ENCODE measurements at regions not wholly inside any gene's neighbourhood (a gene's known extent, or its start where the extent isn't known, plus 50 kb on each side); places are given as distances from the start of the nearest gene placed in this dataset.
"Not testable (repeated sequence)": the region's sequence is repeated elsewhere in the genome, so short reads cannot be mapped to it uniquely, and the experiment has no call there.

GRCh38 chr1:221573756-221574155 is 168.1 kb downstream of the DUSP10 start:
- H3K36me3 ChIP-seq (ENCODE audit: insufficient read depth, low read length), result no peaks in the 10 kb centered on the region
- POLR2A ChIA-PET, result no interaction called here

GRCh38 chr1:221574529-221574928 is 167.4 kb downstream of the DUSP10 start:
- POLR2A ChIA-PET, result no interaction called here
- no peaks in the 10 kb centered on the region for H3K4me1 Mint-ChIP-seq

More at GRCh38 chr1:221573756-221574155, 168.1 kb downstream of the DUSP10 start:
- H3K4me1 ChIP-seq (ENCODE audit: insufficient read depth, low read length), result no peaks in the 10 kb centered on the region
- H3K9me3 ChIP-seq (ENCODE audit: low read length), result no peaks in the 10 kb centered on the region
- no peaks in the 10 kb centered on the region for H3K27me3 ChIP-seq (ENCODE audit: insufficient read depth, low read length, poor library complexity, severe bottlenecking)
- peaks cover 0 to 6% (median 0%) of the 10 kb centered on the region in 5 donors for H3K9me3 Mint-ChIP-seq
- no peak overlapping the region for H3K27ac Mint-ChIP-seq
- DNase-seq, result no peak
- no peak overlapping the region for H3K27ac ChIP-seq (ENCODE audit: low read depth, low read length)
- H3K27me3 Mint-ChIP-seq, result peaks cover 1 to 10% of the 10 kb centered on the region in 2 donors
- H3K36me3 Mint-ChIP-seq, result no peaks in the 10 kb centered on the region
- H3K4me1 Mint-ChIP-seq, result no peaks in the 10 kb centered on the region
- H3K4me3 Mint-ChIP-seq, result no peak overlapping the region
- CTCF ChIA-PET, result no interaction called here
- H3K4me3 ChIP-seq (ENCODE audit: low read length), result no peak overlapping the region

GRCh38 chr1:221575605-221576004 is 166.3 kb downstream of the DUSP10 start:
- H3K27ac Mint-ChIP-seq, result no peak overlapping the region
- no peaks in the 10 kb centered on the region for H3K4me1 ChIP-seq (ENCODE audit: insufficient read depth, low read length)
- no peak overlapping the region for H3K4me3 Mint-ChIP-seq
- H3K4me1 Mint-ChIP-seq, result no peaks in the 10 kb centered on the region
- no peak for DNase-seq
- CTCF ChIA-PET, result no interaction called here
- no peaks in the 10 kb centered on the region for H3K27me3 ChIP-seq (ENCODE audit: insufficient read depth, low read length, poor library complexity, severe bottlenecking)
- peaks cover 1 to 10% of the 10 kb centered on the region in 2 donors for H3K27me3 Mint-ChIP-seq
- H3K9me3 Mint-ChIP-seq, result peaks cover 0 to 6% (median 0%) of the 10 kb centered on the region in 5 donors
- H3K36me3 Mint-ChIP-seq, result no peaks in the 10 kb centered on the region
- no peak overlapping the region for H3K27ac ChIP-seq (ENCODE audit: low read depth, low read length)
- no peaks in the 10 kb centered on the region for H3K36me3 ChIP-seq (ENCODE audit: insufficient read depth, low read length)
- POLR2A ChIA-PET, result no interaction called here
- H3K9me3 ChIP-seq (ENCODE audit: low read length), result no peaks in the 10 kb centered on the region
- no peak overlapping the region for H3K4me3 ChIP-seq (ENCODE audit: low read length)

More at GRCh38 chr1:221574529-221574928, 167.4 kb downstream of the DUSP10 start:
- no peaks in the 10 kb centered on the region for H3K36me3 ChIP-seq (ENCODE audit: insufficient read depth, low read length)
- H3K36me3 Mint-ChIP-seq, result no peaks in the 10 kb centered on the region
- H3K4me3 ChIP-seq (ENCODE audit: low read length), result no peak overlapping the region
- H3K27ac ChIP-seq (ENCODE audit: low read depth, low read length), result no peak overlapping the region
- H3K9me3 Mint-ChIP-seq, result peaks cover 0 to 6% (median 0%) of the 10 kb centered on the region in 5 donors
- no peaks in the 10 kb centered on the region for H3K4me1 ChIP-seq (ENCODE audit: insufficient read depth, low read length)
- no peaks in the 10 kb centered on the region for H3K27me3 ChIP-seq (ENCODE audit: insufficient read depth, low read length, poor library complexity, severe bottlenecking)
- H3K27ac Mint-ChIP-seq, result peak overlapping the region in 1 of 8 donors; percentile 18
- H3K9me3 ChIP-seq (ENCODE audit: low read length), result no peaks in the 10 kb centered on the region
- no peak overlapping the region for H3K4me3 Mint-ChIP-seq
- H3K27me3 Mint-ChIP-seq, result peaks cover 1 to 10% of the 10 kb centered on the region in 2 donors
- DNase-seq, result no peak
- CTCF ChIA-PET, result no interaction called here

GRCh38 chr1:221576268-221576667 is 165.6 kb downstream of the DUSP10 start:
- peaks cover 0 to 6% (median 0%) of the 10 kb centered on the region in 5 donors for H3K9me3 Mint-ChIP-seq

GRCh38 chr1:221583465-221583864 is 158.4 kb downstream of the DUSP10 start:
- H3K9me3 Mint-ChIP-seq, result peaks cover 0 to 7% (median 0%) of the 10 kb centered on the region in 5 donors
- H3K27me3 Mint-ChIP-seq, result peaks cover 0 to 5% of the 10 kb centered on the region in 2 donors

More at GRCh38 chr1:221576268-221576667, 165.6 kb downstream of the DUSP10 start:
- Mint-ChIP-seq H3K27me3 (peaks cover 1 to 10% of the 10 kb centered on the region in 2 donors), H3K4me1 (no peaks in the 10 kb centered on the region), H3K27ac (no peak overlapping the region), H3K4me3 (no peak overlapping the region), H3K36me3 (no peaks in the 10 kb centered on the region)
- Histone ChIP-seq H3K4me3 (ENCODE audit: low read length) (no peak overlapping the region), H3K27me3 (ENCODE audit: insufficient read depth, low read length, poor library complexity, severe bottlenecking) (no peaks in the 10 kb centered on the region), H3K27ac (ENCODE audit: low read depth, low read length) (no peak overlapping the region), H3K4me1 (ENCODE audit: insufficient read depth, low read length) (no peaks in the 10 kb centered on the region), H3K36me3 (ENCODE audit: insufficient read depth, low read length) (no peaks in the 10 kb centered on the region), H3K9me3 (ENCODE audit: low read length) (no peaks in the 10 kb centered on the region)
- DNase-seq, result no peak
- POLR2A ChIA-PET, result no interaction called here
- CTCF ChIA-PET, result no interaction called here

GRCh38 chr1:221587013-221587412 is 154.9 kb downstream of the DUSP10 start:
- H3K9me3 ChIP-seq (ENCODE audit: low read length); H3K27me3 Mint-ChIP-seq; H3K36me3 ChIP-seq (ENCODE audit: insufficient read depth, low read length); H3K27me3 ChIP-seq (ENCODE audit: insufficient read depth, low read length, poor library complexity, severe bottlenecking); CTCF ChIA-PET; DNase-seq; POLR2A ChIA-PET; H3K4me1 ChIP-seq (ENCODE audit: insufficient read depth, low read length); H3K9me3 Mint-ChIP-seq; H3K4me3 Mint-ChIP-seq; H3K27ac Mint-ChIP-seq; H3K4me3 ChIP-seq (ENCODE audit: low read length); H3K36me3 Mint-ChIP-seq; H3K4me1 Mint-ChIP-seq; H3K27ac ChIP-seq (ENCODE audit: low read depth, low read length): not testable (repeated sequence)

More at GRCh38 chr1:221583465-221583864, 158.4 kb downstream of the DUSP10 start:
- H3K27ac Mint-ChIP-seq, result no peak overlapping the region
- H3K4me3 Mint-ChIP-seq, result no peak overlapping the region
- POLR2A ChIA-PET, result no interaction called here
- H3K4me1 Mint-ChIP-seq, result no peaks in the 10 kb centered on the region
- no peaks in the 10 kb centered on the region for H3K36me3 Mint-ChIP-seq
- H3K4me3 ChIP-seq (ENCODE audit: low read length), result no peak overlapping the region
- no peak overlapping the region for H3K27ac ChIP-seq (ENCODE audit: low read depth, low read length)
- H3K9me3 ChIP-seq (ENCODE audit: low read length), result no peaks in the 10 kb centered on the region
- CTCF ChIA-PET, result no interaction called here
- no peaks in the 10 kb centered on the region for H3K36me3 ChIP-seq (ENCODE audit: insufficient read depth, low read length)
- no peaks in the 10 kb centered on the region for H3K4me1 ChIP-seq (ENCODE audit: insufficient read depth, low read length)
- H3K27me3 ChIP-seq (ENCODE audit: insufficient read depth, low read length, poor library complexity, severe bottlenecking), result no peaks in the 10 kb centered on the region
- DNase-seq, result no peak

- H3K4me3 ChIP-seq (ENCODE audit: low read length); H3K9me3 ChIP-seq (ENCODE audit: low read length); CTCF ChIA-PET; H3K27ac ChIP-seq (ENCODE audit: low read depth, low read length); H3K27me3 Mint-ChIP-seq; H3K36me3 Mint-ChIP-seq; H3K4me1 Mint-ChIP-seq; H3K9me3 Mint-ChIP-seq; H3K4me3 Mint-ChIP-seq; H3K4me1 ChIP-seq (ENCODE audit: insufficient read depth, low read length); H3K36me3 ChIP-seq (ENCODE audit: insufficient read depth, low read length); DNase-seq; POLR2A ChIA-PET; H3K27me3 ChIP-seq (ENCODE audit: insufficient read depth, low read length, poor library complexity, severe bottlenecking); H3K27ac Mint-ChIP-seq: not testable (repeated sequence)
These were observed 150.6 kb downstream of the DUSP10 start for GRCh38 chr1:221591250-221591649.

GRCh38 chr1:221594576-221594975 is 147.3 kb downstream of the DUSP10 start:
- no peak for DNase-seq
- Mint-ChIP-seq H3K4me3 (no peak overlapping the region), H3K4me1 (no peaks in the 10 kb centered on the region), H3K36me3 (no peaks in the 10 kb centered on the region), H3K9me3 (no peaks in the 10 kb centered on the region), H3K27ac (no peak overlapping the region), H3K27me3 (no peaks in the 10 kb centered on the region)
- H3K9me3 ChIP-seq (ENCODE audit: low read length), result no peaks in the 10 kb centered on the region
- no peaks in the 10 kb centered on the region for H3K4me1 ChIP-seq (ENCODE audit: insufficient read depth, low read length)
- ChIA-PET POLR2A (no interaction called here), CTCF (no interaction called here)
- H3K27me3 ChIP-seq (ENCODE audit: insufficient read depth, low read length, poor library complexity, severe bottlenecking), result no peaks in the 10 kb centered on the region
- no peak overlapping the region for H3K4me3 ChIP-seq (ENCODE audit: low read length)
- no peaks in the 10 kb centered on the region for H3K36me3 ChIP-seq (ENCODE audit: insufficient read depth, low read length)
- H3K27ac ChIP-seq (ENCODE audit: low read depth, low read length), result no peak overlapping the region

- Mint-ChIP-seq H3K4me1 (no peaks in the 10 kb centered on the region), H3K4me3 (no peak overlapping the region), H3K27me3 (peaks cover 0 to 5% of the 10 kb centered on the region in 2 donors), H3K36me3 (peaks cover 0 to 3% (median 0%) of the 10 kb centered on the region in 3 donors), H3K27ac (no peak overlapping the region), H3K9me3 (no peaks in the 10 kb centered on the region)
- ChIA-PET POLR2A (no interaction called here), CTCF (no interaction called here)
- Histone ChIP-seq H3K27me3 (ENCODE audit: insufficient read depth, low read length, poor library complexity, severe bottlenecking) (no peaks in the 10 kb centered on the region), H3K9me3 (ENCODE audit: low read length) (no peaks in the 10 kb centered on the region), H3K4me3 (ENCODE audit: low read length) (no peak overlapping the region), H3K4me1 (ENCODE audit: insufficient read depth, low read length) (no peaks in the 10 kb centered on the region), H3K36me3 (ENCODE audit: insufficient read depth, low read length) (no peaks in the 10 kb centered on the region), H3K27ac (ENCODE audit: low read depth, low read length) (no peak overlapping the region)
- DNase-seq, result no peak
These were observed 143.8 kb downstream of the DUSP10 start for GRCh38 chr1:221598122-221598521.

Data from CD8-positive, alpha-beta memory T cell (primary cell).